ENCODE measurements at regions not wholly inside any gene's neighbourhood (a gene's known extent, or its start where the extent isn't known, plus 50 kb on each side); places are given as distances from the start of the nearest gene placed in this dataset.

- no peak for FAIRE-seq
Measured at GRCh38 chr4:177573507-177573906, 131.3 kb upstream of the AGA start.

DNA sequence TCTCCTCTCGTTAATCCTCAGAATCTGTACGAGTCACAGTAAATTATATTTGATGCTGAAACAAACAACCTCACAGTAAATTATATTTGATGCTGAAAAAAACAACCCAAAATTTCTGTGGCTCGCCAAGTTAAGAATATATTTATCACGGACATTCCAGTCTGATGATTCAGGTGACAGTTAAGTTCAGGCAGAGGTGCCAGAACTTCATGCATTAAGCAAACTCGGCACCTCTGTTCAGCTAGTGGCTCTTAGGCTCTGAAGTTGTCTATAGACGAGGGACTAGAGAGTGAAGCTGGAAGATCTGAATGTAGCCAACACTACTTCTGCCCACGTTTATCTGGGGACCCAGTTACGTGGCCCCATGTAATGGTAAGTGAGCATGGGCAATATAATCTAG lies 132.2 kb upstream of the AGA start:
- FAIRE-seq, result no peak

GRCh38 chr4:177579649-177580048 lies 137.4 kb upstream of the AGA start:
- FAIRE-seq, result peak; percentile 72

DNA sequence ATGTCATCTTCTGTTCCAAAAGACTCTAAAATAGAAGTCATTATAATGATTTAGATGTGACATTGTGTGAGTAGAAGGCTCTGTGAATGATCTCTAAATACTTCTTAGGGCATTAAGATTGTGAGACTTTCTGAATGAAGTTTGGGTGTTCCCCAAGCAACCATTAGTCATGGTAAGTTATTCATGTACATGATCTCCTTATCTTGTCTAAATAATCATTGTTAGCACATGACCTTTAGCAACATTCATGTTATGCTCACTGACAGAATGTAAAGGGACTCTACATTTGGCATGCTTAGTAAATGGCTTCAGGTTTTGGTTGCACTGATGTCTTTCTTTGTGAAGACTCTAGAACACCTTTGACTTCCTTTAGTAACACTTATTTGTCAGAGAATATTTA lies 140.8 kb upstream of the AGA start:
- FAIRE-seq, result no peak

DNA sequence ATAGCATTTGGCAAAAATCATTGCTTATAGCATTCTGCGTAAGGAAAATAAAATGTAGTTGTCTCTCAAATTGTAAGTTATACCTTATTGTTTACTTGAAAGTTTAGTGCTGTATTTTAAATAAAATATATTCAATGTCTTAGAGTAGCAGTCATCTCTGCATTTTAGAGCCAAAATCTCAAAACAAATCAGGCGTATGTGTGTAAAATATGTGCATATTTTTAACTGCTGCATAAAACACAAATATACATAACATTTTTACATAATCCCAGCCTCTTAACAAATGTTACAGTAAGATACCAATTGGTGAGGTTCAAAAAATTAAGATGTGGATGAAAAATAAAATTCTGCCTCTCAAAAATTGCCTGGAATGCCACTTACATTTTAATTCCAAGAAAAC lies 145.8 kb upstream of the AGA start:
- FAIRE-seq, result no peak

DNA sequence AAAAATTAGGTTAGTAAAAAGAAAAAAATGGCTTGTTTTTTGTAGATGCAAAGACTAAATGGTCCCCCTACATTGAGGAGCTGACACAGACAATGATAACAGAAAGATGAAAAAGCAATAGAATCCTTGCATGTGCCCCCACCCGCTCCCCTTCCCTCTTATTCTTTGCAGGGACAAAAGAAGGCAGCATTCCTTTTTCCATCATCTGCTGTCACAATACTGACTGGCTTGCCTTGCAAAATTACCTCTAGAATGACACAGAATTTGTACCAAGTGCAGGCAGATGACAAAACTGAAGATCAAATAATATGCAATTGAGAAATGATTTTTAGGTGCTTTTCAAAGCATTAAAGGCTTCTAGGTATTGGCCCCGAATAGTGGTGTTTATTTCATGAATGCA lies 153.1 kb upstream of the AGA start:
- no peak for FAIRE-seq

DNA sequence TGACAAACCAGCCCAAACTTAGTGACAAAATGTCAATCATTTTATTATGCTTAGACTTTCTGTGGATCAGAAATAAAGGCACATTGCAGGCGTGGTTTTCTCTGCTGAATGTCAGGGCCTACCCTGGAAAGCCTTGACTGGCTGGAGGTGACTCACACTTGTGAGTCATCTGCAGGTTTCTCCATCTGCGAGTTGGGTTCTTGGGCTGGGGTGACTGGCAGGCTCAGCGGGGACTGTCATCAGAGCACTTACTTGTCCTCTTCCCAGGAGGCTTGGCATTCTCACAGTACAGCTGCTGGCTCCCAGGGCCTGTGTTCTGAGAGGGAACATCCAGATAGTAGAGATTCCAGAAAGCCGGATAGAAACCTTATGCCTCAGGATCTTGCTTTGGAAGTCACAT lies 153.8 kb upstream of the AGA start:
- FAIRE-seq, result no peak

- no peak for FAIRE-seq
Measured at GRCh38 chr4:177596991-177597390, 154.8 kb upstream of the AGA start.

DNA sequence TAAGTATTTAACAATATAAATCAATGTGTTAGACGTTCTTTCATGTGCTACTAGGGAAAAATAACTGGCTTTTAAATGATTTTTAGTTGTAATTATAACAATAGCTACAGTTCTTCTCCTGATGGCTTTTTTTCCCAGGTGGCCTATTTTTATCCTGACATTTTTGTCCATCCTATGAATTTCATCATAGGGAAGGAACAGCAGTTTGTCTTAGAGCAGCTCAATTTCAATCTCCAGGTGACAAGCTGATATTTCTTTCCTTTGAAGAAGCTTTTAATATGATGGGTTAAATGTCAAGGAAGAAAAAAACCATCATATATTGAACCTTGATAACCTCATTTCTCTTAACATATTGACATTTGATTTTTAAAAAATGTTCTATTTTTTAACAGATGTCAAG lies 163.0 kb upstream of the AGA start:
- no peak for FAIRE-seq

- no peak for FAIRE-seq
Measured at GRCh38 chr4:177607111-177607573, 164.9 kb upstream of the AGA start.

DNA sequence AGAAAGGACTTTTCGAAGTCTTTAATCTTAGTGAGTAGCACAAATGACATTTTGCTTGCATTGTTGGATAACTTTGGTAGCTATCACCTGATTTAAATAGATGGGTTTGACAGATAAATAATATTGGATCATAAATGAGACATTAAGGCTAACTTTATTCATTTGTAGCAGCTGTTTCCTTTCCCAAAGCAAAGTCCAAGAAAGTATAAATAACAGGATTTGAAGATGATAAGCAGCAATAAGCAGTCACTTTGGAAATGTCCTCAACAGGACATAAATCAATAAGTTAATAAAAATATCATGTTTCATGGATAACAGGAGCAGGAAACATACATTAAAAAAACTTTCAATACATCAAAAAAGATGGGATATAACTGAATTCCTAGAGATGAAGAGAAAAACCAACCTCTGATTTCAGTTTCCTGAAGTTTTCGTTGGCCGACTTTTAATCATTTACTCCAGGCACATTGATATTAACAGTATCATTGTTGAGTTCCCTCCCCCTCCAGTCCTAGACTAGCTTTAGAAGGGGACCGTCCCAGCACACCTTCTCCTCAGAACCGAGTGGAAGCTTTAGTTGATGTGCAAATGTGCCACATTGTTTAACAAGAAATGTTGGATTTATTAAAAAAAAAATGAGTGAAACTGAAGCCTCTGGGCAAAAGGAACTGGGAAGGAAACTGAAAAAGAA lies 169.9 kb upstream of the AGA start:
- FAIRE-seq, result no peak

DNA sequence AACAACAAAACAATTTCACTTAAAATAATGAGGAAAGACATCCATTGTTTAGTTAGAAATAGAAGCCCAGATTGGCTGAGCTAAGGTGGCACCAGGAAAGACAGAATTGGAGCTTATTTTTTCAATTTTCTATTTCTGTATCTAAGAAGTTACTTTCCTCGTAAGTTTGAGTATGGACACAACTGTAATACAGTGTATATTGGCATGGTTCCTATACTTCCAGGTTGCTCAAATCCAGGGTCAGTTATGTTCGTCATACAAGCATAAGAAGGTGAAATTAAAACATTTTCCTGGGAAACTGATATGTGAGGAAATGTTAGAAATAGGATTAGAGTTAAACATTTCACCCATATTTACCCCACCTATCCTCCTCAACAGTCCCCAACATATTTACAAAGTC lies 170.4 kb upstream of the AGA start:
- FAIRE-seq, result no peak

- no peak for FAIRE-seq
Measured at GRCh38 chr4:177632481-177632880, 190.2 kb upstream of the AGA start.

DNA sequence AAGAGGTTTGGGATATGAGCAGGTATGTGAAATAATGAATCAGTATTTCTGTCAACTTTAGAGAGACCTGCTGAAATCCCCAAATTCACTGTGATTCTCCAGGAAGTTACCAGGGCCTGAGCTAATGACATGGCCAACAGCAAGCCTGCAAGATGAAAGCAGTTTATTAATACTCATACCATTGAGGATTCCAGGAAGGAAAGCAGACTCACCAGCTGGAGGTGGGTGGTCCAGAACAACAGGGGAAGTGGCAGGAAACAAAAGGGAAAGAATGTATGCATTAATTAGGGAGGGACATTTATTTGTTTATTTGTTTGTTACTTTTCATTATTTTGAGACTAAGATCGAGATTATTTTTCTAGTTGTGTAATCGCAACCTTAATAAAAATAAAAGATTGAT lies 196.6 kb upstream of the AGA start:
- no peak for FAIRE-seq

DNA sequence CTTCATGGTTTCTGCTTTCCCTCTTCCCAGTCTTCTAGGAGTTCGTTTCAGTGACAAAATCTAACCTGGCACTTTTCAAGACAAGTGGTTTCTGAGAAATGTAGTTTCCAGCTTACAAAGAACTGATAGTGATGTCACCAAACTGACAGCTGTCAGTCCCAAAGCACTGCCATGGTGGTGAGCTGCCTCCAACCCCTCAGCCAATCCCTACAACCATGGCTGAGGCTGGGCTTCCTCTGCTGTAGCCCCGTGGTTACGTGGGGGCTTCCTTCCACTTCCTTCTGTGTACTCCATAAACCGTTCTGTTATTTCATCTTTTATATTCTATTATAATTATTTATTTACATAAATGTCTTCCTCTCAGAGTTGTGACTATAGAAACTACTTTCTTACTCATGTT lies 198.6 kb upstream of the AGA start:
- FAIRE-seq, result no peak

- FAIRE-seq, result no peak
Measured at GRCh38 chr4:177660223-177660622, 218.0 kb upstream of the AGA start.

DNA sequence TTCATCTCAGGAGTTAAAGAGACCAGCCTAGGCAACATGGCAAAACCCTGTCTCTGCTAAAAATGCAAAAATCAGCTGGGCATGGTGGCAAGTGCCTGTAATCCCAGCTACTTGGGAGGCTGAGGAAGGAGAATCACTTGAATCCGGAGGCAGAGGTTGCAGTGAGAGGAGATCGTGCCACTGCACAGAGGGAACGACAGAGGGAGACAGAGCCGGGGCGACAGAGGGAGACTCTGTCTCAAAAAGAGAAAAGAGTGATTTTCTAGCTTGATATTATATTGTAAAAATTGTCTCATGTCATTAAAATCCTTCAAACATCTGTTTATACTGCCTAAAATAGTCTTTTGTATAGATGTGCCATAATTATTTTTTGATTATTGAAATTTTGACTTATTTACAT lies 225.4 kb upstream of the AGA start:
- FAIRE-seq, result no peak

- FAIRE-seq, result no peak
Measured at GRCh38 chr4:177671387-177671786, 229.2 kb upstream of the AGA start.

DNA sequence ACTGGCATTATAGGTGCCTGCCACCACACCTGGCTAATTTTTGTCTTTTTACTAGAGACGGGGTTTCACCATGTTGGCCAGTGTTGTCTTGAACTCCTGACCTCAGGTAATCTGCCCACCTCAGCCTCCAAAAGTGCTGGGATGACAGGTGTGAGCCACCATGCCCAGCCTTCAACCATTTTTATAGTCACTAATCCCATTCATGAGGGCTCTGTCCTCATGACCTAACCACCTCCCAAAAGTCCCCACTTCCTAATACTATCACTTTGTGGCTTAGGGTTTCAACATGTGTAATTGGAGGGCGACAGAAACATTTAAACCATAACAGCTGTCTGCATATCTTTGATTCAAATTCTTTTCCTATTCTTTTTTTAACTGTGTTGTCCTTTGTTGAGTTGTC lies 229.6 kb upstream of the AGA start:
- no peak for FAIRE-seq

GRCh38 chr4:177673985-177674489 lies 231.8 kb upstream of the AGA start:
- FAIRE-seq, result no peak

GRCh38 chr4:177680308-177680707 lies 238.1 kb upstream of the AGA start:
- FAIRE-seq, result no peak

GRCh38 chr4:177681902-177682301 lies 239.7 kb upstream of the AGA start:
- no peak for FAIRE-seq

DNA sequence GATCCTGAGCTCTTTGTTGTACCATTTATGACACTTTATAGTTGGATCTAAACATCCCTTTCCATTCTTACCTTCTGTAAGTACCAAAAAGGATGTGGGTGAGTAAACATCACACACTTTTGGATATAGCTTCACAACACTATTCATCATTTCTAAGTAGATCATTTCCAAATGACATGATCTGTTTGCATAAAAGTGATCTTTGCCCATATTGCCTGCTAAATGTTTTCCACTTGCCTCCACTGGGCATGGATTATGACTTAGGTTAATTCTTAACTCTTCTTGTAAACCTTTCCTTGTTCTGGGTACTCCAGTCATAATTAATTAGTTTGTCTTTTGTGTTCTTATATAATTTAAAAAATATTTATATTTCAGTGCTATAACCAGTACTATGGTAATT lies 244.9 kb upstream of the AGA start:
- no peak for FAIRE-seq

DNA sequence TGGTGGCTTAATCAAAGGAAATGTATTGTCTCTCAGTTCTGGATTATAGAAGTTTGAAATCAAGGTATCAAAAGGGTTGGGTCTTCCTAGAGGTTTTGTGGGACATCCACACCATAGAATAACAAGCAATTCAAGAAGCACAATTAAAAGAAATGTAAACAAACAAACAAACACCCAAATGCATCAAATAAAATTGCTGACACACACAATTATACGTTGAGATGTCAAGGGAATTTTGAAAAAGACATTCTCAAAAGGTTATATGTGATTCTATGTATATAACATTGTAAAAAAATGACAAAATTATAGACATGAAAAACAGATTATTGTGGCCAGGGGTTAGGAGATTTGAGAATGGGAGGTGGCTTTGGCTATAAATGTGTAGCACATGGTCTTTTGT lies 250.7 kb upstream of the AGA start:
- no peak for FAIRE-seq

- no peak for FAIRE-seq
Measured at GRCh38 chr4:177696438-177696966, 254.3 kb upstream of the AGA start.

Data from G401.6 (cell line).